Activated CD4-positive, CD25-positive, alpha-beta regulatory T cell treated with anti-CD3 and anti-CD28 coated beads, Interleukin-2, amount 50 U/mL, for 72 hours (primary cell): ENCODE measurements at regions not wholly inside any gene's neighbourhood (a gene's known extent, or its start where the extent isn't known, plus 50 kb on each side); places are given as distances from the start of the nearest gene placed in this dataset.
"Not testable (repeated sequence)": the region's sequence is repeated elsewhere in the genome, so short reads cannot be mapped to it uniquely, and the experiment has no call there.

Source experiments
- DNase-seq: peaks from one replicate; pipeline ENCODE4 v3.0.0; 2021

- no peak for DNase-seq
Measured at GRCh38 chr18:998936-999335, 94.3 kb downstream of the ADCYAP1 start.

GRCh38 chr18:1002653-1003178 lies 98.0 kb downstream of the ADCYAP1 start:
- DNase-seq, result no peak

GRCh38 chr18:1003499-1003898 lies 98.8 kb downstream of the ADCYAP1 start:
- no peak for DNase-seq

GRCh38 chr18:1006304-1006703 lies 101.6 kb downstream of the ADCYAP1 start:
- DNase-seq, result no peak

- DNase-seq, result no peak
Measured at GRCh38 chr18:1006965-1007364, 102.3 kb downstream of the ADCYAP1 start.

- no peak for DNase-seq
Measured at GRCh38 chr18:1011349-1011748, 106.7 kb downstream of the ADCYAP1 start.

- no peak for DNase-seq
Measured at GRCh38 chr18:1012775-1013174, 108.1 kb downstream of the ADCYAP1 start.

GRCh38 chr18:1013951-1014350 lies 109.3 kb downstream of the ADCYAP1 start:
- no peak for DNase-seq

- DNase-seq, result no peak
Measured at GRCh38 chr18:1014509-1014908, 109.8 kb downstream of the ADCYAP1 start.

GRCh38 chr18:1014951-1015624 lies 110.4 kb downstream of the ADCYAP1 start:
- DNase-seq, result no peak

- DNase-seq, result no peak
Measured at GRCh38 chr18:1015777-1016176, 111.1 kb downstream of the ADCYAP1 start.

GRCh38 chr18:1017227-1018058 lies 112.8 kb downstream of the ADCYAP1 start:
- no peak for DNase-seq

GRCh38 chr18:1018181-1018681 lies 113.6 kb downstream of the ADCYAP1 start:
- DNase-seq, result no peak

- no peak for DNase-seq
Measured at GRCh38 chr18:1019191-1019590, 114.5 kb downstream of the ADCYAP1 start.

GRCh38 chr18:1020731-1021344 lies 116.2 kb downstream of the ADCYAP1 start:
- DNase-seq, result no peak

GRCh38 chr18:1026930-1027329 lies 122.3 kb downstream of the ADCYAP1 start:
- no peak for DNase-seq

GRCh38 chr18:1033092-1033491 lies 128.4 kb downstream of the ADCYAP1 start:
- not testable (repeated sequence) for DNase-seq

- no peak for DNase-seq
Measured at GRCh38 chr18:1034971-1035370, 130.3 kb downstream of the ADCYAP1 start.

- DNase-seq, result no peak
Measured at GRCh38 chr18:1036926-1037325, 132.3 kb downstream of the ADCYAP1 start.

- no peak for DNase-seq
Measured at GRCh38 chr18:1037776-1038175, 133.1 kb downstream of the ADCYAP1 start.

- no peak for DNase-seq
Measured at GRCh38 chr18:1039421-1039820, 134.8 kb downstream of the ADCYAP1 start.

- not testable (repeated sequence) for DNase-seq
Measured at GRCh38 chr18:1043039-1043438, 138.4 kb downstream of the ADCYAP1 start.

GRCh38 chr18:1045658-1046057 lies 141.0 kb downstream of the ADCYAP1 start:
- DNase-seq, result no peak
